BE2C (cell line): ENCODE measurements at regions not wholly inside any gene's neighbourhood (a gene's known extent, or its start where the extent isn't known, plus 50 kb on each side); places are given as distances from the start of the nearest gene placed in this dataset.

ENCODE experiments used
- DNase-seq: peaks from one replicate; pipeline ENCODE4 v3.0.0-alpha.2; 2020
- H3K27me3 ChIP-seq: fragments of 250-450 bp; sonication (Bioruptor Pico); 2 replicates; pipeline ENCODE4 v1.5.1; 2020; ENCODE audit warnings: mild to moderate bottlenecking
- H3K36me3 ChIP-seq: fragments of 250-450 bp; sonication (Bioruptor Pico); 2 replicates; pipeline ENCODE4 v1.5.1; 2020; ENCODE audit warnings: mild to moderate bottlenecking
- H3K4me1 ChIP-seq: fragments of 250-450 bp; sonication (Bioruptor Pico); 2 replicates; pipeline ENCODE4 v1.5.1; 2020
- H3K4me3 ChIP-seq: 2 replicates; pipeline ENCODE4 v1.5.1; 2011; ENCODE audit warnings: low read depth, low read length
- H3K9me3 ChIP-seq: fragments of 250-450 bp; sonication (Bioruptor Pico); 2 replicates; pipeline ENCODE4 v1.5.1; 2020
- CTCF ChIP-seq: IDR thresholded peaks from 2 replicates; pipeline ENCODE4 v1.5.1; 2012; ENCODE audit warnings: mild to moderate bottlenecking, low read depth, low read length

- H3K9me3 ChIP-seq: no peaks in the 10 kb centered on the region
- no peak for TF ChIP-seq CTCF
- H3K27me3 ChIP-seq: no peaks in the 10 kb centered on the region
- no peaks in the 10 kb centered on the region for H3K36me3 ChIP-seq
- no peak for DNase-seq
- H3K4me1 ChIP-seq: no peaks in the 10 kb centered on the region; the same call in 1 of the 2 replicates
- H3K4me3 ChIP-seq: no peak overlapping the region
These were observed 92.0 kb downstream of the MIS18A start for GRCh38 chr21:32186804-32187203.

- Histone ChIP-seq H3K4me1 (no peaks in the 10 kb centered on the region; the same call in 1 of the 2 replicates), H3K27me3 (no peaks in the 10 kb centered on the region)
- no peak for TF ChIP-seq CTCF
These were observed 93.1 kb downstream of the MIS18A start for GRCh38 chr21:32185726-32186125.

GRCh38 chr21:32185103-32185502 lies 93.7 kb downstream of the MIS18A start:
- Histone ChIP-seq H3K4me1 (no peaks in the 10 kb centered on the region; the same call in 1 of the 2 replicates), H3K9me3 (no peaks in the 10 kb centered on the region), H3K27me3 (no peaks in the 10 kb centered on the region), H3K4me3 (no peak overlapping the region), H3K36me3 (no peaks in the 10 kb centered on the region)
- TF ChIP-seq CTCF: no peak
- DNase-seq: no peak

More at GRCh38 chr21:32185726-32186125, 93.1 kb downstream of the MIS18A start:
- H3K4me3 ChIP-seq: no peak overlapping the region
- H3K36me3 ChIP-seq: no peaks in the 10 kb centered on the region
- DNase-seq: no peak
- H3K9me3 ChIP-seq: no peaks in the 10 kb centered on the region

GRCh38 chr21:32184485-32184884 lies 94.4 kb downstream of the MIS18A start:
- 0 out of 2 replicates have a peak, but pooled peaks have one; percentile 7 for TF ChIP-seq CTCF
- Histone ChIP-seq H3K36me3 (no peaks in the 10 kb centered on the region), H3K27me3 (no peaks in the 10 kb centered on the region), H3K4me1 (no peaks in the 10 kb centered on the region; the same call in 1 of the 2 replicates), H3K4me3 (no peak overlapping the region), H3K9me3 (no peaks in the 10 kb centered on the region)
- no peak for DNase-seq

- no peak for DNase-seq
- Histone ChIP-seq H3K27me3 (no peaks in the 10 kb centered on the region), H3K9me3 (no peaks in the 10 kb centered on the region)
These were observed 94.8 kb downstream of the MIS18A start for GRCh38 chr21:32184065-32184464.

GRCh38 chr21:32183396-32183795 lies 95.5 kb downstream of the MIS18A start:
- DNase-seq: no peak
- Histone ChIP-seq H3K4me1 (no peaks in the 10 kb centered on the region; the same call in 1 of the 2 replicates), H3K36me3 (no peaks in the 10 kb centered on the region), H3K9me3 (no peaks in the 10 kb centered on the region), H3K4me3 (no peak overlapping the region), H3K27me3 (no peaks in the 10 kb centered on the region)
- no peak for TF ChIP-seq CTCF

More at GRCh38 chr21:32184065-32184464, 94.8 kb downstream of the MIS18A start:
- H3K36me3 ChIP-seq: no peaks in the 10 kb centered on the region
- TF ChIP-seq CTCF: no peak
- no peak overlapping the region for H3K4me3 ChIP-seq
- H3K4me1 ChIP-seq: no peaks in the 10 kb centered on the region; the same call in 1 of the 2 replicates
